ENCODE measurements at regions not wholly inside any gene's neighbourhood (a gene's known extent, or its start where the extent isn't known, plus 50 kb on each side); places are given as distances from the start of the nearest gene placed in this dataset.

DNA sequence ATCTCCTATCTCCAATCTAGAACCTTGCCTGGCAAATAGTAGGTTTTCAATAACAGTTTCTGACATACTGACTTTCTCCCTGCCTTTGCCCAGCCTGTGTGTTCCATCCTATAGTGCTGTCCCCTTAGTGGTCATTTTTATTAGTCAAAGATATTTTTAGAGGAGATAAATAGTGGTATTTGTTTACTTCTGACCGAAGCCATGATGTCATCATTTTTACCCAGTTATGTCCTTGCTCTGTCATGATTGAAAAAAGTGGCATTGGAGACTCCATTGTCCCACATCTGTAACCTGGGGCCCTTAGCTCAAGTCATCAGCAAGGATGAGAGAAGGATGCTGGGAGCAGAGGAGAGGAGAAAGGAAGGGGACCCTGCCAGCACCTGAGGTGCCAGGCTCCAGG is 80.6 kb upstream of the ATP2B2 start:
- DNase-seq = no peak

- DNase-seq = peak; percentile 38
These were observed 89.5 kb upstream of the ATP2B2 start for GRCh38 chr3:10594915-10595314.

DNA sequence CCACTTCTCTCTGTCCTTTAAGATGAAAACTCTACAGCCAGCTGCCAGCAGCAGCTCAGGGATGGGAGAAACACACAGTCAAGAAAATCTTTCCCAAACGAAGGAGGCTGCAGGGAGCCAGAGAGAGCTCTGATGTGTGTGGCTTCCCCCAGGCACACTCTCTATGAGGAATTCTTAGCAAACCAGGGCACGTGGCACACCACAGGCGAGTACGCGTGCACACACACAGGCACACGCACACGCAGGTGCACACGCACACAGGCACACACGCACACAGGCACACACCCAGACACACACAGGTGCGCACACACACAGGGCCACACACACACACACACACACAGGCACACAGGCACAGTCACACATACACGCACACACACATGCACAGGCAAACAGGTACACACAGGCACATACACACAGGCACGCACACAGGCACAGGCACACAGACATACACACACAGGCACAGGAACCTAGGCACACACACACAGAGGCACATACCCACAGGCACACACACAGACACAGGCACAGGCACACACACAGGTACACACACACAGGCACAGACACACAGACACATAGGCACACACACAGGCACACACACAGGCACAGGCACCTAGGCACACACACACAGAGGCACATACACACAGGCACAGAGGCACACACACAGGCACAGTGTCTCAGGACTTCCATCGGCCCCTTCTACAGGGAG is 91.5 kb upstream of the ATP2B2 start:
- no peak for DNase-seq

- DNase-seq = no peak
These were observed 92.3 kb upstream of the ATP2B2 start for GRCh38 chr3:10597733-10598132.

DNA sequence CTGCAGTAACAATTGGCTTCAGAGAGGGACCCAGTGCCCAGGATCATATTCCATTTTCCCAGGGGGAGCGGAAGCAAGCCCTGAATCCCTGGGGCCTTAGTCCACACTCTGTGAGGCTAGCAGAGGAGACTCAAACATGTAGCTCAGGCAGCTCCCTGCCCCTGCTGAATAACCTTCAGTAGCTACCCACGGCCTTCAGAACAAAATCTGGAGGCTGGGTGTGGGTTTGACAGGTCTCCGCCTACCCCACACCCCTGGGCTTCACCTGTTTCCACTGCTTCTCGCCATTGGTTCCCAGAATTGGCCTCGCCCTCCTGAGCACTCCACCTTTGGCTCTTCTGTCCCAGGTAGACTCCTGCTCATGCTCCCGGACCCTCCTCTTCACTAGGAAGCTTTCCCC is 93.6 kb upstream of the ATP2B2 start:
- DNase-seq = no peak

GRCh38 chr3:10599444-10599843 is 94.1 kb upstream of the ATP2B2 start:
- DNase-seq = no peak

DNA sequence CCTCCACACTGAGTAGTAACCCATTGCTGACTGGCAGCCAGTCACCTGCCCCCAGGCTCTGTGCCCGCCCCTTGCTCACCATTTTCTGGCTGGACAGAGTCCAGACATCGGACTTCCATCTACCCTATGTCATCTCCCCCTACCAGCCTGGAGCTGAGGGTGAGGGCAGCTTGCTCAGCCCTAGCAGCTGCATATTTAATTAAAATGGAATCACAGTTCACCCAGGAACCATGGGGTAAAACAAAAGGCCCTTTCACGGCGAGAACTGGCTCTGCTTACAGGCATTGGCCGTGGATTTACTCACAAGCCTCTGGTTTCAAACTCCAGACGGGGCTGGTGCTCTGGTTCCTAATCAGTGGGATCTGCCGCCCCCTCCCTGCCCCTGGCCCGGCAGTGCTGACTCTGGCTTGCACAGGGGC is 94.9 kb upstream of the ATP2B2 start:
- no peak for DNase-seq

DNA sequence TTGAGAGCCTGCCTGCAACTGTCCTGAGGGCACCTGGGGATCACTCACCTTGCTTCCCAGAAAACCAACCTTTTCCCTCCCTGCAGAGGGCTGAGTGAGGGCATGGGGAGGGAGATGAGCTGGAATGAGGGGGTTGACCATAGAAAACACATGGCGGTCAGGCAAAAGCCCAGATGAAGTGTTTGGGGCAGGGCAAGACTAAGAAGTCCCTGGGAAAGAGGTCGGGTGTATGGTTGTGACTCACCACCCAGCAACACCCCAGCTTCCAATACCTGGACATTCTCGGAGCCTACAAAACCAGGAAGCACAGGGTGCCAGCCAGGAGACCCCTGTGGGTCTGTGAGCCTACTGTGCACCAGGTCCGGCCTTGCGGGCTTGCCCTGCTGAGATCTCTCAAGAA is 95.3 kb upstream of the ATP2B2 start:
- no peak for DNase-seq

GRCh38 chr3:10601151-10601856 is 95.9 kb upstream of the ATP2B2 start:
- DNase-seq = no peak

DNA sequence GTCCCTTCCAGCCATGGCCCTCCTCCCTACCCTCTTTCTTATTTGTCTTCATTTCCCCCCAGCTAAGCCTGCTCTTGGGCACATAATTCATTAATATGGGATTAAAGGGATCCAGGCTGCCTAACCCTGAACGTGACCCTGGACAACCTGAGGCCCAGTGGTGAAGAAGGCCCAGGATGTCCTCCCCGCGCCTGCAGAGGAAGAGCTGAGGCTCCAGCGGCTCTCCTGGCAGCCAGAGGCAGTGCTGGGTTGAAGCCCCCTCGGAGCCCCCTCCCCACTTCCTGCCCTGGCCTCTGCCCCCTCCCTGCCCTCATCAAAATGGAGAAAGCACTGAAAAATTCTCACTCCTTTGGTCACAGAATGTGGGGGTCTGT is 96.5 kb upstream of the ATP2B2 start:
- DNase-seq = no peak

- no peak for DNase-seq
These were observed 96.9 kb upstream of the ATP2B2 start for GRCh38 chr3:10602271-10602670.

DNA sequence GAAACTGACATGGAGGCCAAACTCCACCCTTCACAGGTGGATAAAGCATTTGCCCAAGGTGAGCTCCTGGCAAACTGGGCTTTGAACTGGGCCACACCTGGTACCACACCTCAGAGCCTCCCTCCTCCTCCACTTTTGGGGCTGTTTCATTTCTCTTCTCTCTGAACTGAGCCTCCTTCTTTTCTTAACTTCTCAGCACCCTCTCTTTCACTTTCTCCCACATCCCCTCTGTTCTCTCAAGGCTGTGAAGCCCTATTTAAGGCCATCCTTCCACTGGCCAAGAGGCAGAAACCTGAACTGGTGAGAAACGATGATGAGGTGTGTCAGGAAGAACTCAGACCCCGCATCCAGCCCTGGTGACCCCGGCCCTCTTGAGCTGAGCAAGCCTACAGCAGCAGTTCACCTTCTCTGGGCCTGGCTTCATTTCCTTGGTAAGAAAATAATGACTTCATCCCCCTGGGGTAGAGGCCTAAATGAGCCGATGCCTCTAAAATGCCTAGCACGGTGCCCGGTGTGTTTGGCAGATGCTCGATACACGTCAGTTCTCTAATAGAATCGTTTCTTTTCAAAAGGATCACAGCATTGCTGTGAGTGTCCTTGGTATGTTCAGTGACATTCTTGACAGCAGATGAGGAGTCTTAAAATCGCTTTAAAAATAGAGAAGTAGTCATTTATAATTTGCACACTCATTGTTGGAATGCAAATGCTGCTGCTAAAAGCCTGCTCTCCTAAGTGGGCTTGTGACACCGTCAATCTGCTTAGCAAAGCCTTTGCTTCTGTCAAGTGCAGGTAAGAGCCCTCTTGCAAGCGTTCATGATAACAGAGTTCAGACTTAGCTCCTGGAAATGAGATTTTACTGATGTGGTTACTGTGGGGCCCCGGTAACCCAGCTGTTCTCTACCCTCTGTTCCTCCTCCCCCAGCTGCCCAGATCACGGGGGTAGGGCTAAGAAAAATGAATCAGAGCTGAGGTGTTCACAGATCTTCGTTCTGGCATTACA is 97.7 kb upstream of the ATP2B2 start:
- DNase-seq = peak; percentile 62

- no peak for DNase-seq
These were observed 103.7 kb upstream of the ATP2B2 start for GRCh38 chr3:10609134-10609533.

- DNase-seq = no peak
These were observed 108.8 kb upstream of the ATP2B2 start for GRCh38 chr3:10614168-10614567.

GRCh38 chr3:10615715-10616114 is 110.3 kb upstream of the ATP2B2 start:
- DNase-seq = no peak

DNA sequence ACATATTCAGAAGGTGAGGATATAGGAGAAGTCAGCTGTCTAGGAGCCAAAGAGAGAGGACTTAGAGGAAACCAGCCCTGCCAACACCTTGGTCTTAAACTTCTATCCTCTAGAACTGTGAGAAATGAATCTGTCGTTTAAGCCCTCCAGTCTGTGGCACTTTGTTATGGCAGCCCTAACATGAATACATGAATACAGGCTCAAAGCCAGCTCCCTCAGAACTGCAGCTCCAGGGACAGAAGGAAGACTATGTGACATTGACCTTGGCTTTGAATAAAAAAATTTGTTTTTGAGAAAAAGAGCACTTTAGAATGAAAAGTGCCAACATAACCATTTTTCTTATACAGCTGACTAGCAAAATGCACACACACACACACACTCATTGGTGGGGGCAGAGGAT is 110.9 kb upstream of the ATP2B2 start:
- DNase-seq = no peak

DNA sequence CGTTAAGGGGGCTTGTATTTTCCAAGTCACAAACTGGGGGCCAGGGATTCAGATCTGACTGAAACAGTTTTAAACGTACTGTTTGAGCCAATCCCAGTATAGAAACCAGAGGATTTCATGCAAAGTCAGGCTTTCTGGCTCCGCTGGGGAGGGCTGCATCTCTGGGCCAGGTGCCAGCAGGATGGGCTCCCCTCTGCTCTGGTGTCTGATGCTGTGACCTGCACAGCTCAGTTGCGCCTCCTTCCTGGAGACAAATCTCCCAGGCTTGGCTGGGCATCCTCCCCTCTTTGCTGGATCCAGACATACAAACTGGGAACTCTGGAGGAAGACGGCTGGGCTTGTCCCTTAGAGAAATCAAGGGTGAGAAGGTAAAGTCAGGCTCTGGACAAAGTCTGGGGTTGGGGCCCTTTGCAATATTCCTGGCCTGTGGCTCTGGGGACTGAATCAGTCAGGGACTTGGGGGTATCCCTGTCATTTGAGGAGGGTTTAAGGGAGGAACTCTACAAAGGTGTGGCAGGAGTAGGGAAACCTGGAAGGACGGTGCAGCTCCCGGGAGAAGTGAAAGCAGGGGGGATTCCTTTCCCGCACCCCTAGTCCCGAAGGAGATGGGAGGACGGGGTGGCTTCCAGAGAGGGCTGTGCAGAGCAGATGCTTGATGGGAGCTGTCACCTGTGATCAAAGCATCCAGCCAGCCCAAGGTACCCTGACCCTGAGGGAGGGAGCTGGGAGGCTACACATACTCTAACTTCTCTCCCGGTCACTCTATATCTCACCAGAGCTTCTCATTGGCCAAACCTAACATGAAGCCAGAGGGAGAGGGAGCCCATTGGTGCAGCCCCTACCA is 114.8 kb upstream of the ATP2B2 start:
- no peak for DNase-seq

DNA sequence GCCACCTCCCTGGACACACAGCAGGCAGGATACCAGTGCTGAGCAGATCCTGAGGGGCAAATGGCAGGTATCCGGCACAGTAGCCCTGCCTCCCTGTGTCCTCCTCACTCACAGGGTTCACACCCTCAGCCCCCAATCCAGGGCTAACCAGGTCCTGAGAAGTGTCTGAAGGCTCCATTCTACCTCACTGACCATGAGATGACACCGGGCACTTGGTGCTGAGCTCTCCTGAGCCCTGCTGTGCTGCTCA is 115.4 kb upstream of the ATP2B2 start:
- DNase-seq = no peak

DNA sequence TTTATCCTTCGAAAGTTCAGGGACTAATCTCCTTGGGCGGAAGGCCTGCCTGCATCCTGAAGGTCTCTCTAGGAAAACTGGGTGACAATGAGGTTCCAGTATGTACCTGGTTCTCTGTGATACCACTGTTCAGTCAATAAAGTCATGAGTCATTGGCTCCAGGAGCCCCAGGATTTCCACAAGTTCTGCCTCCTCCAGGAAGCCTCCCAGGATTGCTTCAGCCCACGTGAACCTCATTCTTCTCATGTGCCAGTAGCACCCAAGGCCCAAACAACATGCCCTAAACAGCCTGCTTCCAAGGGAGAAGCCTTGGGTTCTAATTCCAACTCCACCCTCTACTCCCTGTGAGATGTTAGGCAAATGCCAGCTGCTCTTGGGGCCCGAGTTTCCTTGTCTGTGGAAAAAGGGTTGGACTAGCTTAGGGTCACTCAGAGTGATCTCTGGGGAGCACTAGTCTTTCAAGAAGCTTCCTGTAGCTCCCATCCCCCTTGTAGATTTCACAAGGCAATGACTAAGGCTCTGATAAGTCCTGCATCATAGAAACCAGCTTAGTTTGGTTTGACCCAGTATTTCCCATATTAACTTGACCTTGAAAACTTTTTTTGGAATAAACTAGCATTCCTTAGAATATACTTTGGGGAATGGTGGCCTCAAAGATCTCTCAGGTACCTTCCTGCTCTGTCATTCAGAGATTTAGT is 118.3 kb upstream of the ATP2B2 start:
- no peak for DNase-seq

DNA sequence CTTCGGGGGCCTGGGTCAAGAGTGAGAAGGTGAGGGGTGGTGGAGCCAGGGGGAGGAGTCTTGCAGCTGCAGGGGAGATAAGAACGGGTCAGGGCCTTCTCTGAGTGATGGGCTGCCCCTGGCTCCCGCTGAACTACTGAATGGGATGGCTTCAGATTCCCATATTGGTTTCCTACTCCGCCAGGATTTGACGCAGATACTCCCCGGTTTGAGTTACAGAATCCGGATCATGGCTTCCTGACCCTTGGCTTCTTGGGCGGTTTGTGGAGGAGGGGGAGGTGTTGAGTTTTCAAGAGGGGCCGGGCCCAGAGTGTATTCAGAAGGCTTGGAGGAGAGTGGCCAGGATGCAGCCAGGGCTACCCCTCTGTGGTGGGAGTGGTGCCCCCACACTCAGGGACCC is 119.9 kb upstream of the ATP2B2 start:
- DNase-seq = no peak

- no peak for DNase-seq
These were observed 122.6 kb upstream of the ATP2B2 start for GRCh38 chr3:10627884-10628572.

Data from stimulated activated CD4-positive, alpha-beta T cell treated with anti-CD3 and anti-CD28 coated beads, Interleukin-1b, Interleukin-23, amount 100 ng/mL, for 48 hours (primary cell).